GM19035 (cell line): ENCODE measurements at regions not wholly inside any gene's neighbourhood (a gene's known extent, or its start where the extent isn't known, plus 50 kb on each side); places are given as distances from the start of the nearest gene placed in this dataset.
"Not testable (repeated sequence)": the region's sequence is repeated elsewhere in the genome, so short reads cannot be mapped to it uniquely, and the experiment has no call there.

Source experiments
- ATAC-seq: cut with Tn5 transposase; IDR thresholded peaks from one replicate; pipeline ENCODE4 v1.9.1; 2021; ENCODE audit not compliant: unreplicated experiment

DNA sequence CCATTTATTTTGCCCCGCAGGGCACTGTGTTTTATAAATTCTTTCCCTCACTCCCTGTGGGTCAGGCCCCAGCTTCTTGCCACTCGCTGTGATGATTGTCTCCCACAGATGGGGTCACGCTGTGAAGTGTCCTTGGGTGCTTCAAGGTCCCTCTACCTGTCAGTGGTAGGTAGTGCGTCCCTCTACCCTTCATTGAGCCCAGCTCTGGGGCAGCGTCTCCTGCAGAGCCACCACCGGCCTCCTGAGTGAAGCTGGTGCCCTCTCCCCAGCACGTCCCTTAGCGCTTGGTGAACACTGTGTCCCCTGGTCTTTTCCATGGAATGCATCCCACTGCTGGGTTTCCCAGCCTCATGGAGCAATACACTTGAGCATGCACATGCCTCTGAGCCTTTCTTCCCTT, 108.2 kb downstream of the NRN1 start:
- ATAC-seq = no peak

DNA sequence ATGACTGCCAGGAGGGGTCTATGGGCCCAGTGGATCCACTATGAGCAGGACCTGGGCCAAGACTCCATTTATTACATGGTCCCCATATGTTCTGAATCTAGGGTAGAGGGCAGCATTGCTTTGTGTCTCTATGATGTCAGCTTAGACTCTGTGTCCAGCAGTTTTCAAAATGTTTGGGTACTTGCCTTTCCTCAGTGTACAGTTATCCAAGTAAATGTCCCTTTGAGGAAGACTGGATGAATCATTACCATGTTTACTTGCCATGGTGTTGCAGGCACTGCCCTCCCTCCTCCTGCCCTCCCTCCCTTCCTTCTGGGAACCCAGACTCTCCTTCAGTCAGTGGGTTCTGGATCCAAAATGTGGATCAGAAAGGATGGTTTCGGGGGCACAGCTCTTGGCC, 108.6 kb downstream of the NRN1 start:
- no peak for ATAC-seq

- ATAC-seq = no peak
These were observed 110.1 kb downstream of the NRN1 start for GRCh38 chr6:5896476-5897200.

GRCh38 chr6:5894357-5894756, 112.4 kb downstream of the NRN1 start:
- no peak for ATAC-seq

DNA sequence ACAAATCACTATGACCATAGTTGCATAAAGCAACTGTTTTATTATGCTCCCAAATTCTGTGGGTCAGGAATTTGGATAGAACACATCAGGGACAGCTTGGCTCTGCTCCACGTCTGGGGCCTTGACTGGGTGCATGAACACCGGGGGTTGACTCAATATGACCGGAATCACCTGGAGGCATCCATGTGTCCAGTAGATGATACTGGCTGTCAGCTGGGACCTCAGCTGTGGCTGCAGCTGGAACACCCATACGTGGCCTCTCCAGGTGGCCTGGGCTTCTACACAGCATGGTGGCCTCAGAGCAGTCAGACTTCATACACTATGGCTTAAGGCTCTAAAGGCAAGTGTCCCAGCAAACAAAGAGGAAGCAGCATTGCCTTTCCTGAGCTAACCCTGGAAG, 113.4 kb downstream of the NRN1 start:
- ATAC-seq = no peak

DNA sequence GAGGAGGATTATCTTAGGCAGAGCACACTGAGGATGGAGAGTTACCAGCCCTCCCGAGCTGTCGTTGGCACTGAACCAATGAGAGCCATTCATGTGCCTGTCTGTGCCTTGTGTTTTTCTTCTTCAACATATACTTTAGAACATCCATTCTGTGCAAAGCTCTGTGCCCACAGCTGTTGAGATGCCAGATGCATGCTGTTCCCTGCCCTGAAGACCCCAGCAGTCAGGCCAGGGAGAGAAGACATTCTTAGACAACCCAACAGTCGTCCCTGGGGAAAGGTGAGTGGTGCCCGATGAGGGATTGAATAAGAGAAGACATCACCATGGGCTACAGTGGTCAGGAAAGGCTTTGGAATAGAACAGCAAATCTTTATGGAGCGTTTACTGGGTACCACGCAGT, 114.1 kb downstream of the NRN1 start:
- ATAC-seq = no peak

GRCh38 chr6:5878792-5879191, 127.9 kb downstream of the NRN1 start:
- ATAC-seq = no peak

DNA sequence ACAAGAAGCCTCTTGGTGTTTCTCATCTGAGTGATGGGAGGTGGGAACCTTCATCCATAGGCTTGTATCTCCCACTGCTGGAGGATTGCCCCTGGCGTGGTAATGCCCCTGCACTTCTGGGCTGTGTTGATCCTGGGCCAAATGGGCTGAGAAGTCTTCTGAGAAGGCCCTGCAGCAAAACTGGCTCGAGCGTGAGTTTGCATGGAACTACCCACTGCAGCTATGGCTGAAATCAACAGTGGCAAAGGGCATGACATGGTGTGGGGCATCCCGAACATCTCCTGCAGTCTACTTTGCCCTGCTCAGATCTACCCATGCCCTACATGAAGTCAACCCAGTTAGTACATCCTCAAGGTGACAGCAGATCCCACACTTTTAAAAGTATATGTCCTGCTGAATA, 130.6 kb downstream of the NRN1 start:
- no peak for ATAC-seq

DNA sequence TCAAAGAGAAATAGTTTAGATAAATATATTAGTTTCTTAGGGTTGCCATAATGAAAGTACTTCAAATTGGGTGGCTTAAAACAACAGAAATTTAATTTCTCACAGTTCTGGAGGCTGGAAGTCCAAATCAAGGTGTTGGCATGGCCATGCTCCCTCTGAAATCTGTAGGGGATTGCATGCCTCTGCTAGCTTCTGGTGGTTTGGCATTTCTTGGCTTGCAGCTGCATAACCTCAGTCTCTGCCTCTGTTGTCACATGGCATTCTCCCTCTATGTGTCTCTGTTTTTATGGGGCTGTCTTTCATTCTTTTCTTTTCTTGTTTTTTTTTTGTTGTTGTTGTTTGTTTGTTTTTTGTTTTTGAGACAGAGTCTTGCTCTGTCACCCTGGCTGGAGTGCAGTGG, 132.7 kb downstream of the NRN1 start:
- ATAC-seq = not testable (repeated sequence)

GRCh38 chr6:5871296-5871695, 135.4 kb downstream of the NRN1 start:
- no peak for ATAC-seq

- no peak for ATAC-seq
These were observed 137.0 kb downstream of the NRN1 start for GRCh38 chr6:5869676-5870075.

GRCh38 chr6:5869261-5869660, 137.5 kb downstream of the NRN1 start:
- ATAC-seq = no peak

GRCh38 chr6:5866547-5867051, 140.1 kb downstream of the NRN1 start:
- no peak for ATAC-seq

DNA sequence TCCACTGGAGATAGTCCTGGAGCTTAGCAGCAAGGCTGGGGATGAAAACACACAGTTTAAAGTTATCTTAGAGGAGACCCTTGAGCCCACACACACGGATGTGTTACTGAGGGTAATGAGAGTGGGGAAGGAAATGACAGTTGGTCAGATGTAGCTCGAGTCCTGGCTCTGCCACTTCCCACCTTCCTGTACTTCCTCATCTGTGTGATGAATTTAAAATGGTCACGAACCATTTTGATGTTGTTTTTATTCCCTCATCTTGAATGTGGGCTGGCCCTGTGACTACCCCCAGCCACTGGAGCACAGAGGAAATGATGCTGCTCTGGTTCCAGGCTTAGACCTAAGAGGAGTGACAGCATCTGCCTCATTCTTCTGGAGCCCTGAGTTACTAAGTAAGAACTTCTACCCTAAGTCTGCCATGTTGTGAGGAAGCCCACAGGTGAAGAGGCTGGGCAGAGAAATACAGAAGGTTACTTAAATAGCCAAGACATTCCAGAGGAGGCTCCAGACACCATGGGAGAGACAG, 141.2 kb downstream of the NRN1 start:
- no peak for ATAC-seq

GRCh38 chr6:5860849-5861248, 145.9 kb downstream of the NRN1 start:
- no peak for ATAC-seq

DNA sequence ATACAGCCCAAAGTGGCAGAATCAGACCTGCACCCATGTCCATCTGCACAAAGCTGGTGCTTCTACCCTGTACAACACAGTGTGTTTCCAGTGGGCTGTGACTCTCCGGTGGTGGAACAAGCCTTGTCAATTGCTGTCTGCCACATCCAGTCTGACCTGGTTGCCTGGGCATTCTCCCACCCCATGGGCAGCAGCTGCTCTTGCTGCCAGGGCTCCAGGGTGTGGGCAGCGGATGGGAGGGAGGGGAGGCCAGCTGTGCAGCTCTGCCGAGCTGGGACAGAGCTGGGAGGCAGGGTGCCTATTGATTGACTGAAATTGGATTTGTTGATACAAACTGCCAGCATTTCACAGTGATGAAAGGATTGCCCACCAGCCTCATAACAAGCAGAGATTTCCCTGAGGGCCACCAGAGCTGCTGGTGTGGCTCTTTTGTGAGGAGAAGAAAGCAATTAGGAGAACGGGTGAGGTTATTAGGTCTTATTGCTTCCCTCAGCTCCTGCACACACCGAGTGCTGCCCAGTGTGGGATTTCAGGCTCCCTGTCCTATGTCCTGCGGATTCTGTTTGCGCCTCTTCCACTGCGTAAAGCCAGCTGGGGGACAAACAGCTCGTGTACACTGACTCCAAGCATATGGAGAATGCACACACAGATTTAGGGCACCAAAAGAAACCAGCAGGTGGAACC, 150.8 kb downstream of the NRN1 start:
- no peak for ATAC-seq

DNA sequence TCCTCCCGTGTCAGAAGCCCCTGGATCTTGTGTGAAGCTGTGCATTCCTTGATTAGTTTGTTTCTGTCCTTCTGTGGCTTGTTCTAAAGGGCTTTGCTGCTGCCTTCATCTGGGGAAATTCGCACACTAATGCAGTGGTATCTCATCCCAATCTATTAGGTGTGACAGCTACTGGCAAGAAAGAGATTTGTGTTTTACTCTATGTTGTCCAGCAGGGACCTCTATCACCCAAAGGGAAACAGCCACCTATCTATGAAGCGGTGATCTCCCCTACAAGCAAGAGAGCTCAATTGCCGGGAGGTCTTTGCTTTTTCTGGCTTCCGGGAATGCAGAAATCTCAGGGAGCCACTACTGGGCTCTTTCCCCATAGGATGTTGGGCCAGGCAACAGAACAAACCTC, 151.8 kb downstream of the NRN1 start:
- no peak for ATAC-seq

DNA sequence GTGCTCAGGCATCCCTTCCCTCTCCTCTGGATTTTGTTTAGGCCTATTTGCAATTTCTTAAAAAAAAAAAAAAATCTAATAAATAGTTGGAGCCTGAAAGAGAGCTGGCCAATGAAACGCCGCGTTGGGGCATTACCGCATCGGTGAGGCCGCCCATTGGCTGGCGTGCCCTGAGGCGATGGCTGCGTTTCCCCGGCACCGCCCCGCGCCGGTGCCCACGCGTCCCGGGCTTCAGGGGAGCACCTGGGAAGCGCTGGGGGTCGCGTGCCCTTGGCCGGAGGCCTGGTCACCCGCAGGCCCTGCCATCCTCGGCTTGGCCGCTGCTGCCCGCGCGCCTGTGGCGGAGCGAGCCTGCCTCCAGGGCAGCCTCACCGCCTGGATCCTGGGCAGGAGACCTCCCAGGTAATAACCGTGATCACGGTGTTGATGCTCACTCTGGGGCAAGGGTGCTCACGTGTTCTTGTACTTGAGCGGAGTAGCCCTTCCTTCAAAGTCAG, 155.4 kb downstream of the NRN1 start:
- peak; percentile 79 for ATAC-seq

DNA sequence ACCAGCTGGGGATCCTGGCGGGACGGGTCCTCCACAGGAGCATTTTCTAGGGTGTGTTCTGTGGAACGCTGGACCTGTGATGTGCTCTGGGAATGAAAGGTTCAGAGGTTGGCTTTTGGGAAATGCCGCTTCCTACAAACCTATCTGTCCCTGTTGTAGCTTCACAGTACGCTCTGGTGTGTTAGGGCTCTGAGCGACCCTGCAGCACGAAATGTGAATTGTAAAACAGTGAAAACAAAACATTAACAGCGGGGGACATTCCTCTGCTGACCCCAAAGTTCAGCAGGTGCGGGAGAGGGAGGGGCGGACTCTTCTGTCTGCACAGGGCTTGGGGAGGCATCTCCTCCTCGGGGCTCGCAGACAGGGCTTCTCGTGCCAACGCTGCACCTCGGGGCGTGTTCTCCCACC, 155.9 kb downstream of the NRN1 start:
- peak; percentile 32 for ATAC-seq

DNA sequence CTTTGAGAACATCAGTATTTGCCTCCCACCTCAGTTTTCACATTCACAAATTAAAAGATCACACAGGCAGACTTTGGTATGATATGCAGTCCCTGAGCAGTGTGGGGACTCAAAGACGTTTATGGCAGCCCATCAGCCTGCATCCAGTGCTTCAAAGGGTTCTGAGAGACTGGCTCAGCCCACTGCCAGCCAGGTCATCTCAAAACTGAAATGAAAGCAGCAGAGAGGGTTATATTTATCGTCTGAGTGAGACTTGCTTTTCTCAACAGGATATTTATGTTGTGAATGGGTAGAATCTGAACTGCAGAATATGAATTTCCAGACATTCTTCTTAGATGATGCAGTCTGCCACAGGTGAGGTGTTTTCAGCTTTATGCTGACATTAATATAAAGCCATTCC, 159.8 kb downstream of the NRN1 start:
- ATAC-seq = no peak

GRCh38 chr6:5846335-5846734, 160.4 kb downstream of the NRN1 start:
- ATAC-seq = no peak

- ATAC-seq = no peak
These were observed 163.6 kb downstream of the NRN1 start for GRCh38 chr6:5843078-5843477.
